Neutrophil (primary cell): ENCODE measurements at regions not wholly inside any gene's neighbourhood (a gene's known extent, or its start where the extent isn't known, plus 50 kb on each side); places are given as distances from the start of the nearest gene placed in this dataset.
"Not testable (repeated sequence)": the region's sequence is repeated elsewhere in the genome, so short reads cannot be mapped to it uniquely, and the experiment has no call there.

ENCODE experiments used
- H3K27ac ChIP-seq: fragments of 200-600 bp; sonication (generic); 2 replicates; pipeline ENCODE4 v1.5.1; 2016; ENCODE audit warnings: mild to moderate bottlenecking, moderate library complexity
- H3K27me3 ChIP-seq: fragments of 200-600 bp; sonication (generic); 2 replicates; pipeline ENCODE4 v1.6.0; 2016; ENCODE audit warnings: mild to moderate bottlenecking
- H3K36me3 ChIP-seq: fragments of 200-600 bp; sonication (generic); 2 replicates; pipeline ENCODE4 v1.5.1; 2017
- H3K4me1 ChIP-seq, 2 experiments: fragments of 200-600 bp in 1 of 2; sonication (generic) in 1 of 2; 1 replicate in 1 of 2; 2 replicates in 1 of 2; pipeline versions ENCODE4 v1.5.1 to v1.6.1; 2013 to 2016; ENCODE audit warnings: low read depth in 1 of 2, low read length in 1 of 2, mild to moderate bottlenecking in 1 of 2, moderate library complexity in 1 of 2; ENCODE audit not compliant: control insufficient read depth in 1 of 2, insufficient read depth in 1 of 2
- H3K4me3 ChIP-seq, 2 experiments: fragments of 200-600 bp in 1 of 2; sonication (generic) in 1 of 2; 1 replicate in 1 of 2; 2 replicates in 1 of 2; pipeline ENCODE4 v1.5.1; 2013 to 2016; ENCODE audit warnings: low read depth in 1 of 2, low read length in 1 of 2, mild to moderate bottlenecking in 1 of 2, moderate library complexity in 1 of 2
- H3K9me3 ChIP-seq: fragments of 200-600 bp; sonication (generic); 2 replicates; pipeline ENCODE4 v1.5.1; 2016
- CTCF ChIP-seq: fragments of 200-600 bp; sonication (generic); IDR thresholded peaks from 2 replicates; pipeline ENCODE4 v1.5.1; 2016; ENCODE audit warnings: antibody characterized with exemption

- H3K27me3 ChIP-seq: no peaks in the 10 kb centered on the region
- H3K36me3 ChIP-seq: no peaks in the 10 kb centered on the region
- no peak overlapping the region for H3K27ac ChIP-seq
- H3K9me3 ChIP-seq: no peaks in the 10 kb centered on the region
- TF ChIP-seq CTCF: no peak
- H3K4me1 ChIP-seq: no peaks in the 10 kb centered on the region
- H3K4me3 ChIP-seq: no peak overlapping the region
Observed at GRCh38 chr16:9663588-9663987, 518.6 kb downstream of the GRIN2A start.

GRCh38 chr16:9665851-9666271 is 516.4 kb downstream of the GRIN2A start:
- Histone ChIP-seq H3K4me3 (no peak overlapping the region), H3K27me3 (no peaks in the 10 kb centered on the region), H3K36me3 (no peaks in the 10 kb centered on the region), H3K4me1 (no peaks in the 10 kb centered on the region), H3K9me3 (no peaks in the 10 kb centered on the region), H3K27ac (no peak overlapping the region)
- TF ChIP-seq CTCF: no peak

- no peak for TF ChIP-seq CTCF
- no peak overlapping the region for H3K4me3 ChIP-seq
Observed at GRCh38 chr16:9666834-9667480, 515.3 kb downstream of the GRIN2A start.

GRCh38 chr16:9670033-9670432 is 512.2 kb downstream of the GRIN2A start:
- no peak overlapping the region for H3K4me3 ChIP-seq
- H3K36me3 ChIP-seq: no peaks in the 10 kb centered on the region
- no peaks in the 10 kb centered on the region for H3K9me3 ChIP-seq
- no peak for TF ChIP-seq CTCF
- H3K4me1 ChIP-seq: no peaks in the 10 kb centered on the region
- no peaks in the 10 kb centered on the region for H3K27me3 ChIP-seq
- H3K27ac ChIP-seq: no peak overlapping the region

More at GRCh38 chr16:9666834-9667480, 515.3 kb downstream of the GRIN2A start:
- H3K4me1 ChIP-seq: no peaks in the 10 kb centered on the region
- H3K9me3 ChIP-seq: no peaks in the 10 kb centered on the region
- no peaks in the 10 kb centered on the region for H3K27me3 ChIP-seq
- no peak overlapping the region for H3K27ac ChIP-seq
- H3K36me3 ChIP-seq: no peaks in the 10 kb centered on the region

GRCh38 chr16:9670616-9671015 is 511.6 kb downstream of the GRIN2A start:
- not testable (repeated sequence) for H3K4me3 ChIP-seq, H3K27me3 ChIP-seq, H3K4me1 ChIP-seq, H3K36me3 ChIP-seq, H3K27ac ChIP-seq, H3K9me3 ChIP-seq

- H3K9me3 ChIP-seq, H3K36me3 ChIP-seq, H3K4me3 ChIP-seq, H3K27ac ChIP-seq, H3K4me1 ChIP-seq, H3K27me3 ChIP-seq: not testable (repeated sequence)
Observed at GRCh38 chr16:9676560-9677300, 505.5 kb downstream of the GRIN2A start.
